GM18499 (cell line): ENCODE measurements at regions not wholly inside any gene's neighbourhood (a gene's known extent, or its start where the extent isn't known, plus 50 kb on each side); places are given as distances from the start of the nearest gene placed in this dataset.
A peak's percentile ranks its signal among the peaks of the same experiment; 100 is the strongest.

Experiments
- ATAC-seq: cut with Tn5 transposase; IDR thresholded peaks from one replicate; pipeline ENCODE4 v1.9.1; 2021; ENCODE audit warnings: moderate number of reproducible peaks; ENCODE audit not compliant: insufficient read depth, unreplicated experiment

- ATAC-seq: no peak
Measured at GRCh38 chr6:119986934-119987549, 637.5 kb upstream of the MAN1A1 start.

- no peak for ATAC-seq
Measured at GRCh38 chr6:119985952-119986736, 636.6 kb upstream of the MAN1A1 start.

- ATAC-seq: no peak
Measured at GRCh38 chr6:119980802-119981201, 631.2 kb upstream of the MAN1A1 start.

GRCh38 chr6:119979862-119980261 lies 630.3 kb upstream of the MAN1A1 start:
- ATAC-seq: no peak

- ATAC-seq: no peak
Measured at GRCh38 chr6:119978274-119978889, 628.8 kb upstream of the MAN1A1 start.

- no peak for ATAC-seq
Measured at GRCh38 chr6:119974430-119975159, 625.0 kb upstream of the MAN1A1 start.

- peak; percentile 51 for ATAC-seq
Measured at GRCh38 chr6:119966484-119966883, 616.9 kb upstream of the MAN1A1 start.

GRCh38 chr6:119965900-119966299 lies 616.3 kb upstream of the MAN1A1 start:
- ATAC-seq: no peak

- ATAC-seq: no peak
Measured at GRCh38 chr6:119965008-119965407, 615.4 kb upstream of the MAN1A1 start.

- ATAC-seq: no peak
Measured at GRCh38 chr6:119962505-119962904, 612.9 kb upstream of the MAN1A1 start.

- no peak for ATAC-seq
Measured at GRCh38 chr6:119961450-119961849, 611.9 kb upstream of the MAN1A1 start.

- ATAC-seq: no peak
Measured at GRCh38 chr6:119960456-119960855, 610.9 kb upstream of the MAN1A1 start.

GRCh38 chr6:119960036-119960435 lies 610.5 kb upstream of the MAN1A1 start:
- ATAC-seq: no peak

GRCh38 chr6:119957195-119957594 lies 607.6 kb upstream of the MAN1A1 start:
- ATAC-seq: no peak

GRCh38 chr6:119952696-119953095 lies 603.1 kb upstream of the MAN1A1 start:
- ATAC-seq: no peak

- ATAC-seq: no peak
Measured at GRCh38 chr6:119950681-119951080, 601.1 kb upstream of the MAN1A1 start.

GRCh38 chr6:119942078-119942752 lies 592.7 kb upstream of the MAN1A1 start:
- no peak for ATAC-seq

GRCh38 chr6:119938752-119939151 lies 589.2 kb upstream of the MAN1A1 start:
- ATAC-seq: no peak

GRCh38 chr6:119934816-119935215 lies 585.3 kb upstream of the MAN1A1 start:
- ATAC-seq: no peak

GRCh38 chr6:119929121-119929520 lies 579.6 kb upstream of the MAN1A1 start:
- no peak for ATAC-seq
